ENCODE measurements at regions not wholly inside any gene's neighbourhood (a gene's known extent, or its start where the extent isn't known, plus 50 kb on each side); places are given as distances from the start of the nearest gene placed in this dataset.

DNA sequence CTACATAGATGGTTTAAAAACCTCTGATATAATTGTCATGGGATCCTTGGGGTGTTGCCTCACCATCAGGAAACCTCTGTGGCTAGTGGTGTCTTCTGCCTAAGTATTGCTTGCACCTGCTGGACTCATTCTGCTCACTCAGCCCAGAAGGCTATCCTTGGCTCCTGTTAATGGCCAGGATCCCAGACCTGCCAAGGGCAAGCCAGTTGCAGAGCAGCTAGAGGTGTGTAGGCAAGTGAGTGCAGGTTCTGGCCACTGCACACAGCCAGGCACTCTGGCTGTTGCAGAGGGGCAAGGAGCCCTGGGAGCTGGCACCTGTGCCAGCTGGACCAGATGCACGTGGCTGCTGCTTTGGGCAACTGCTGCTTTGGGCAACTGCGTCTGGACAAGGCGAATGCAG is 1125.8 kb downstream of the SI start:
- H3K4me2 ChIP-seq (ENCODE audit: insufficient read depth, low read length): no peak overlapping the region
- POLR2A ChIA-PET: no interaction called here
- DNase-seq (ENCODE audit: low read depth, low spot score) (no peak), FAIRE-seq (no peak)
- dilution Hi-C loops (cut with MboI; ENCODE audit: extremely low pct_ligation_motif_present, low sequenced_read_pairs) (no loop called here), intact Hi-C loops (cut with micrococcal nuclease) (no loop called here)
- no peaks in the 10 kb centered on the region for H3K9me3 ChIP-seq (replicated peaks; ENCODE audit: control insufficient read depth, insufficient read depth, low read length)
- no peak overlapping the region for H3K27ac ChIP-seq (ENCODE audit: insufficient read depth, low read depth, low read length)
- no peak overlapping the region for H2AFZ ChIP-seq (ENCODE audit: low read depth, low read length)
- no peaks in the 10 kb centered on the region for H3K4me1 ChIP-seq (ENCODE audit: control insufficient read depth, extremely low read depth, insufficient read depth, low read length)
- H3K9ac ChIP-seq (replicated peaks; ENCODE audit: extremely low read depth, insufficient read depth, low read length): no peak overlapping the region
- CTCF ChIA-PET: no interaction called here
- H3K9me1 ChIP-seq (replicated peaks; ENCODE audit: control insufficient read depth, extremely low read depth, insufficient read depth, low read length): no peaks in the 10 kb centered on the region
- no peaks in the 10 kb centered on the region for H3K36me3 ChIP-seq (ENCODE audit: control insufficient read depth in 2 of 2, extremely low read depth in 1 of 2, insufficient read depth in 2 of 2, low read length in 2 of 2)
- H3K27me3 ChIP-seq (ENCODE audit: control insufficient read depth in 2 of 2, insufficient read depth in 2 of 2, low read length in 2 of 2): no peaks in the 10 kb centered on the region
- BruUV-seq (replicated peaks): no TSS peak
- no peaks in the 10 kb centered on the region for H4K20me1 ChIP-seq (replicated peaks; ENCODE audit: control insufficient read depth, extremely low read depth, insufficient read depth, low read length)
- no peaks in the 10 kb centered on the region for H3K79me2 ChIP-seq (ENCODE audit: control insufficient read depth, insufficient read depth, low read length)
- TF ChIP-seq POLR2AphosphoS5 (IDR thresholded peaks at IDR 0.05; ENCODE audit: insufficient read depth, low read depth, low read length): no peak
- no peak for TF ChIP-seq EZH2 (IDR thresholded peaks at IDR 0.05; ENCODE audit: borderline replicate concordance, low read depth, low read length, severe bottlenecking)
- no peak for TF ChIP-seq MYC (IDR thresholded peaks at IDR 0.05; ENCODE audit: low read depth, low read length)
- TF ChIP-seq, protein P1, sequence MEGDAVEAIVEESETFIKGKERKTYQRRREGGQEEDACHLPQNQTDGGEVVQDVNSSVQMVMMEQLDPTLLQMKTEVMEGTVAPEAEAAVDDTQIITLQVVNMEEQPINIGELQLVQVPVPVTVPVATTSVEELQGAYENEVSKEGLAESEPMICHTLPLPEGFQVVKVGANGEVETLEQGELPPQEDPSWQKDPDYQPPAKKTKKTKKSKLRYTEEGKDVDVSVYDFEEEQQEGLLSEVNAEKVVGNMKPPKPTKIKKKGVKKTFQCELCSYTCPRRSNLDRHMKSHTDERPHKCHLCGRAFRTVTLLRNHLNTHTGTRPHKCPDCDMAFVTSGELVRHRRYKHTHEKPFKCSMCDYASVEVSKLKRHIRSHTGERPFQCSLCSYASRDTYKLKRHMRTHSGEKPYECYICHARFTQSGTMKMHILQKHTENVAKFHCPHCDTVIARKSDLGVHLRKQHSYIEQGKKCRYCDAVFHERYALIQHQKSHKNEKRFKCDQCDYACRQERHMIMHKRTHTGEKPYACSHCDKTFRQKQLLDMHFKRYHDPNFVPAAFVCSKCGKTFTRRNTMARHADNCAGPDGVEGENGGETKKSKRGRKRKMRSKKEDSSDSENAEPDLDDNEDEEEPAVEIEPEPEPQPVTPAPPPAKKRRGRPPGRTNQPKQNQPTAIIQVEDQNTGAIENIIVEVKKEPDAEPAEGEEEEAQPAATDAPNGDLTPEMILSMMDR (IDR thresholded peaks at IDR 0.05; ENCODE audit: extremely low read depth in 1 of 2, insufficient read depth in 1 of 2, low read depth in 1 of 2, low read length in 2 of 2): no peak
- TF ChIP-seq FOS (IDR thresholded peaks at IDR 0.05; ENCODE audit: borderline replicate concordance, insufficient read depth, low read length): no peak
- TF ChIP-seq, protein P2, sequence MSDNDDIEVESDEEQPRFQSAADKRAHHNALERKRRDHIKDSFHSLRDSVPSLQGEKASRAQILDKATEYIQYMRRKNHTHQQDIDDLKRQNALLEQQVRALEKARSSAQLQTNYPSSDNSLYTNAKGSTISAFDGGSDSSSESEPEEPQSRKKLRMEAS (IDR thresholded peaks at IDR 0.05; ENCODE audit: insufficient read depth, insufficient read length): no peak
- no peak for TF ChIP-seq POLR2A (IDR thresholded peaks at IDR 0.05; ENCODE audit: low read depth, low read length)
- TF ChIP-seq GATA2 (IDR thresholded peaks at IDR 0.05; ENCODE audit: insufficient read depth, insufficient read length, low read depth, low read length): no peak
- no peak for TF ChIP-seq JUN (IDR thresholded peaks at IDR 0.05; ENCODE audit: borderline replicate concordance, insufficient read depth, insufficient read length, low read depth)
- no peak overlapping the region for H3K4me3 ChIP-seq (replicated peaks in 1 of 3; ENCODE audit: insufficient read depth in 1 of 3, low read depth in 1 of 3, low read length in 3 of 3)

All from endothelial cell of umbilical vein (primary cell).